Activated naive CD8-positive, alpha-beta T cell treated with anti-CD3 and anti-CD28 coated beads, Interleukin-2, amount 50 U/mL, for 24 hours (primary cell): ENCODE measurements at regions not wholly inside any gene's neighbourhood (a gene's known extent, or its start where the extent isn't known, plus 50 kb on each side); places are given as distances from the start of the nearest gene placed in this dataset.

Experiments used
- ATAC-seq: fragments of 150-1000 bp; cut with Tn5 transposase; one replicate; pipeline ENCODE4 v1.10.0; 2021
- DNase-seq: peaks from one replicate; pipeline ENCODE4 v3.0.0; 2021
- H3K27ac Mint-ChIP-seq: one replicate; pipeline ENCODE4 v1.8.0; 2021; ENCODE audit warnings: mild to moderate bottlenecking, mixed read lengths
- H3K27me3 Mint-ChIP-seq: one replicate; pipeline ENCODE4 v1.8.0; 2021; ENCODE audit warnings: mixed read lengths
- H3K36me3 Mint-ChIP-seq: one replicate; pipeline ENCODE4 v1.8.0; 2021; ENCODE audit warnings: low read depth, mixed read lengths
- H3K4me1 Mint-ChIP-seq: one replicate; pipeline ENCODE4 v1.8.0; 2021; ENCODE audit warnings: mixed read lengths
- H3K4me3 Mint-ChIP-seq: one replicate; pipeline ENCODE4 v1.8.0; 2021; ENCODE audit warnings: mild to moderate bottlenecking, moderate library complexity, mixed read lengths
- H3K9me3 Mint-ChIP-seq: one replicate; pipeline ENCODE4 v1.8.0; 2021; ENCODE audit warnings: mixed read lengths

- Mint-ChIP-seq H3K27me3 (no peaks in the 10 kb centered on the region), H3K4me1 (no peaks in the 10 kb centered on the region), H3K27ac (no peak overlapping the region), H3K9me3 (no peaks in the 10 kb centered on the region), H3K36me3 (no peaks in the 10 kb centered on the region), H3K4me3 (no peak overlapping the region)
- no peak for DNase-seq
- no peak for ATAC-seq
These were observed 223.2 kb upstream of the SOX5 start for GRCh38 chr12:24172773-24173066.

GRCh38 chr12:24172031-24172772 is 222.7 kb upstream of the SOX5 start:
- no peaks in the 10 kb centered on the region for H3K9me3 Mint-ChIP-seq
- H3K4me1 Mint-ChIP-seq = no peaks in the 10 kb centered on the region
- no peak overlapping the region for H3K27ac Mint-ChIP-seq
- no peak overlapping the region for H3K4me3 Mint-ChIP-seq
- DNase-seq = no peak
- H3K36me3 Mint-ChIP-seq = no peaks in the 10 kb centered on the region
- no peak for ATAC-seq
- H3K27me3 Mint-ChIP-seq = no peaks in the 10 kb centered on the region

- H3K36me3 Mint-ChIP-seq = no peaks in the 10 kb centered on the region
- DNase-seq = no peak
- no peak overlapping the region for H3K4me3 Mint-ChIP-seq
- H3K27ac Mint-ChIP-seq = no peak overlapping the region
- no peaks in the 10 kb centered on the region for H3K4me1 Mint-ChIP-seq
- no peak for ATAC-seq
- no peaks in the 10 kb centered on the region for H3K9me3 Mint-ChIP-seq
- H3K27me3 Mint-ChIP-seq = no peaks in the 10 kb centered on the region
These were observed 205.6 kb upstream of the SOX5 start for GRCh38 chr12:24155042-24155441.

- no peaks in the 10 kb centered on the region for H3K27me3 Mint-ChIP-seq
- ATAC-seq (no peak), DNase-seq (no peak)
- no peaks in the 10 kb centered on the region for H3K9me3 Mint-ChIP-seq
- no peak overlapping the region for H3K27ac Mint-ChIP-seq
- no peaks in the 10 kb centered on the region for H3K36me3 Mint-ChIP-seq
- no peaks in the 10 kb centered on the region for H3K4me1 Mint-ChIP-seq
- no peak overlapping the region for H3K4me3 Mint-ChIP-seq
These were observed 203.6 kb upstream of the SOX5 start for GRCh38 chr12:24153079-24153478.

GRCh38 chr12:24152270-24152669 is 202.8 kb upstream of the SOX5 start:
- no peaks in the 10 kb centered on the region for H3K27me3 Mint-ChIP-seq
- H3K36me3 Mint-ChIP-seq = no peaks in the 10 kb centered on the region
- no peaks in the 10 kb centered on the region for H3K4me1 Mint-ChIP-seq
- no peak overlapping the region for H3K4me3 Mint-ChIP-seq
- ATAC-seq (no peak), DNase-seq (no peak)
- H3K9me3 Mint-ChIP-seq = no peaks in the 10 kb centered on the region
- no peak overlapping the region for H3K27ac Mint-ChIP-seq

GRCh38 chr12:24143928-24144327 is 194.5 kb upstream of the SOX5 start:
- no peaks in the 10 kb centered on the region for H3K27me3 Mint-ChIP-seq
- H3K4me1 Mint-ChIP-seq = no peaks in the 10 kb centered on the region
- no peak for ATAC-seq
- H3K9me3 Mint-ChIP-seq = peaks cover 8% of the 10 kb centered on the region
- no peak for DNase-seq
- H3K4me3 Mint-ChIP-seq = no peak overlapping the region
- no peaks in the 10 kb centered on the region for H3K36me3 Mint-ChIP-seq
- no peak overlapping the region for H3K27ac Mint-ChIP-seq

GRCh38 chr12:24139035-24139434 is 189.6 kb upstream of the SOX5 start:
- H3K9me3 Mint-ChIP-seq = peaks cover 7% of the 10 kb centered on the region
- no peaks in the 10 kb centered on the region for H3K36me3 Mint-ChIP-seq
- H3K27me3 Mint-ChIP-seq = no peaks in the 10 kb centered on the region
- no peak overlapping the region for H3K4me3 Mint-ChIP-seq
- H3K4me1 Mint-ChIP-seq = no peaks in the 10 kb centered on the region
- ATAC-seq = no peak
- DNase-seq = no peak
- H3K27ac Mint-ChIP-seq = no peak overlapping the region

GRCh38 chr12:24138041-24138440 is 188.6 kb upstream of the SOX5 start:
- DNase-seq (no peak), ATAC-seq (no peak)
- no peaks in the 10 kb centered on the region for H3K27me3 Mint-ChIP-seq
- no peaks in the 10 kb centered on the region for H3K36me3 Mint-ChIP-seq
- H3K9me3 Mint-ChIP-seq = no peaks in the 10 kb centered on the region
- no peaks in the 10 kb centered on the region for H3K4me1 Mint-ChIP-seq
- H3K4me3 Mint-ChIP-seq = no peak overlapping the region
- H3K27ac Mint-ChIP-seq = no peak overlapping the region

GRCh38 chr12:24135158-24135850 is 185.8 kb upstream of the SOX5 start:
- ATAC-seq (no peak), DNase-seq (no peak)
- no peaks in the 10 kb centered on the region for H3K9me3 Mint-ChIP-seq
- H3K27me3 Mint-ChIP-seq = no peaks in the 10 kb centered on the region
- no peak overlapping the region for H3K4me3 Mint-ChIP-seq
- H3K36me3 Mint-ChIP-seq = no peaks in the 10 kb centered on the region
- H3K4me1 Mint-ChIP-seq = no peaks in the 10 kb centered on the region
- no peak overlapping the region for H3K27ac Mint-ChIP-seq

- H3K4me3 Mint-ChIP-seq = no peak overlapping the region
- no peaks in the 10 kb centered on the region for H3K4me1 Mint-ChIP-seq
- no peaks in the 10 kb centered on the region for H3K36me3 Mint-ChIP-seq
- H3K9me3 Mint-ChIP-seq = no peaks in the 10 kb centered on the region
- H3K27ac Mint-ChIP-seq = no peak overlapping the region
- no peak for ATAC-seq
- no peak for DNase-seq
- H3K27me3 Mint-ChIP-seq = no peaks in the 10 kb centered on the region
These were observed 184.6 kb upstream of the SOX5 start for GRCh38 chr12:24134092-24134491.

- H3K36me3 Mint-ChIP-seq = no peaks in the 10 kb centered on the region
- H3K27me3 Mint-ChIP-seq = no peaks in the 10 kb centered on the region
- no peak for ATAC-seq
- no peak overlapping the region for H3K27ac Mint-ChIP-seq
- H3K4me1 Mint-ChIP-seq = no peaks in the 10 kb centered on the region
- H3K4me3 Mint-ChIP-seq = no peak overlapping the region
- no peak for DNase-seq
- H3K9me3 Mint-ChIP-seq = no peaks in the 10 kb centered on the region
These were observed 183.9 kb upstream of the SOX5 start for GRCh38 chr12:24133384-24133783.

- H3K9me3 Mint-ChIP-seq = peaks cover 4% of the 10 kb centered on the region
- no peak overlapping the region for H3K27ac Mint-ChIP-seq
- H3K36me3 Mint-ChIP-seq = no peaks in the 10 kb centered on the region
- ATAC-seq (no peak), DNase-seq (no peak)
- H3K4me3 Mint-ChIP-seq = no peak overlapping the region
- H3K4me1 Mint-ChIP-seq = no peaks in the 10 kb centered on the region
- H3K27me3 Mint-ChIP-seq = no peaks in the 10 kb centered on the region
These were observed 178.7 kb upstream of the SOX5 start for GRCh38 chr12:24127919-24128721.

GRCh38 chr12:24125280-24125679 is 175.8 kb upstream of the SOX5 start:
- Mint-ChIP-seq H3K27ac (no peak overlapping the region), H3K4me3 (no peak overlapping the region), H3K9me3 (peaks cover 17% of the 10 kb centered on the region), H3K27me3 (no peaks in the 10 kb centered on the region), H3K4me1 (no peaks in the 10 kb centered on the region), H3K36me3 (no peaks in the 10 kb centered on the region)
- no peak for DNase-seq
- ATAC-seq = no peak

- Mint-ChIP-seq H3K27ac (no peak overlapping the region), H3K4me3 (no peak overlapping the region), H3K9me3 (peaks cover 19% of the 10 kb centered on the region), H3K27me3 (no peaks in the 10 kb centered on the region), H3K4me1 (no peaks in the 10 kb centered on the region), H3K36me3 (no peaks in the 10 kb centered on the region)
- no peak for DNase-seq
- no peak for ATAC-seq
These were observed 172.4 kb upstream of the SOX5 start for GRCh38 chr12:24121911-24122310.

- H3K27ac Mint-ChIP-seq = no peak overlapping the region
- H3K4me1 Mint-ChIP-seq = no peaks in the 10 kb centered on the region
- H3K9me3 Mint-ChIP-seq = peaks cover 15% of the 10 kb centered on the region
- H3K36me3 Mint-ChIP-seq = no peaks in the 10 kb centered on the region
- ATAC-seq (no peak), DNase-seq (no peak)
- H3K27me3 Mint-ChIP-seq = no peaks in the 10 kb centered on the region
- H3K4me3 Mint-ChIP-seq = no peak overlapping the region
These were observed 169.2 kb upstream of the SOX5 start for GRCh38 chr12:24118668-24119067.
